Cardiac muscle cell (in vitro differentiated cells and primary cell): ENCODE measurements at regions not wholly inside any gene's neighbourhood (a gene's known extent, or its start where the extent isn't known, plus 50 kb on each side); places are given as distances from the start of the nearest gene placed in this dataset.

Source experiments
- DNase-seq, 2 donors: peaks; one replicate each; pipeline versions ENCODE4 v3.0.0 to v3.0.0-alpha.2; 2010 to 2017; ENCODE audit warnings: low read depth in 1 of 2, low spot score in 1 of 2
- H3K27ac ChIP-seq: fragments of 200-600 bp; sonication (generic); 2 replicates; pipeline ENCODE4 v1.5.1; 2016
- H3K27me3 ChIP-seq: fragments of 200-600 bp; sonication (generic); 2 replicates; pipeline ENCODE4 v1.6.0; 2016; ENCODE audit warnings: control low read depth
- H3K36me3 ChIP-seq: fragments of 200-600 bp; sonication (generic); 2 replicates; pipeline ENCODE4 v1.5.1; 2016; ENCODE audit warnings: control low read depth
- H3K4me1 ChIP-seq: fragments of 200-600 bp; sonication (generic); 2 replicates; pipeline ENCODE4 v1.8.1; 2017; ENCODE audit warnings: low read depth, mild to moderate bottlenecking, mixed run types
- H3K4me3 ChIP-seq: fragments of 200-600 bp; sonication (generic); 2 replicates; pipeline ENCODE4 v1.5.1; 2016; ENCODE audit warnings: mild to moderate bottlenecking
- H3K9me3 ChIP-seq: fragments of 200-600 bp; sonication (generic); 2 replicates; pipeline ENCODE4 v1.5.1; 2017; ENCODE audit warnings: low read depth, mild to moderate bottlenecking, control low read depth
- CTCF ChIP-seq: IDR thresholded peaks from 2 replicates; pipeline ENCODE4 v1.5.1; 2012; ENCODE audit warnings: low read depth, mild to moderate bottlenecking, low read length

GRCh38 chr1:78411707-78412106 is 79.1 kb upstream of the PTGFR start:
- DNase-seq: no peak
- Histone ChIP-seq H3K9me3 (no peaks in the 10 kb centered on the region), H3K36me3 (no peaks in the 10 kb centered on the region), H3K27ac (no peak overlapping the region), H3K27me3 (no peaks in the 10 kb centered on the region), H3K4me1 (no peaks in the 10 kb centered on the region), H3K4me3 (no peak overlapping the region)
- no peak for TF ChIP-seq CTCF

- TF ChIP-seq CTCF: no peak
- DNase-seq: no peak
- no peaks in the 10 kb centered on the region for H3K4me1 ChIP-seq
- H3K36me3 ChIP-seq: no peaks in the 10 kb centered on the region
- H3K27me3 ChIP-seq: no peaks in the 10 kb centered on the region
- no peaks in the 10 kb centered on the region for H3K9me3 ChIP-seq
- no peak overlapping the region for H3K27ac ChIP-seq
- no peak overlapping the region for H3K4me3 ChIP-seq
Measured at GRCh38 chr1:78415165-78415564, 75.6 kb upstream of the PTGFR start.

- Histone ChIP-seq H3K9me3 (no peaks in the 10 kb centered on the region), H3K27ac (no peak overlapping the region), H3K27me3 (no peaks in the 10 kb centered on the region), H3K4me3 (no peak overlapping the region), H3K4me1 (no peaks in the 10 kb centered on the region), H3K36me3 (no peaks in the 10 kb centered on the region)
- no peak for DNase-seq
- no peak for TF ChIP-seq CTCF
Measured at GRCh38 chr1:78419309-78419708, 71.5 kb upstream of the PTGFR start.

GRCh38 chr1:78420181-78420580 is 70.6 kb upstream of the PTGFR start:
- Histone ChIP-seq H3K4me3 (no peak overlapping the region), H3K36me3 (no peaks in the 10 kb centered on the region)

GRCh38 chr1:78420688-78421087 is 70.1 kb upstream of the PTGFR start:
- Histone ChIP-seq H3K9me3 (no peaks in the 10 kb centered on the region), H3K27me3 (no peaks in the 10 kb centered on the region), H3K27ac (no peak overlapping the region), H3K4me1 (no peaks in the 10 kb centered on the region), H3K4me3 (no peak overlapping the region), H3K36me3 (no peaks in the 10 kb centered on the region)
- DNase-seq: no peak
- TF ChIP-seq CTCF: no peak

More at GRCh38 chr1:78420181-78420580, 70.6 kb upstream of the PTGFR start:
- H3K27ac ChIP-seq: no peak overlapping the region
- no peaks in the 10 kb centered on the region for H3K27me3 ChIP-seq
- TF ChIP-seq CTCF: no peak
- no peaks in the 10 kb centered on the region for H3K9me3 ChIP-seq
- no peaks in the 10 kb centered on the region for H3K4me1 ChIP-seq
- no peak for DNase-seq

GRCh38 chr1:78424720-78425119 is 66.1 kb upstream of the PTGFR start:
- H3K36me3 ChIP-seq: no peaks in the 10 kb centered on the region
- H3K4me1 ChIP-seq: no peaks in the 10 kb centered on the region
- H3K27ac ChIP-seq: no peak overlapping the region
- H3K27me3 ChIP-seq: no peaks in the 10 kb centered on the region
- no peaks in the 10 kb centered on the region for H3K9me3 ChIP-seq
- no peak overlapping the region for H3K4me3 ChIP-seq
- DNase-seq: no peak
- no peak for TF ChIP-seq CTCF
